HG03175 (cell line): ENCODE measurements at regions not wholly inside any gene's neighbourhood (a gene's known extent, or its start where the extent isn't known, plus 50 kb on each side); places are given as distances from the start of the nearest gene placed in this dataset.
"Not testable (repeated sequence)": the region's sequence is repeated elsewhere in the genome, so short reads cannot be mapped to it uniquely, and the experiment has no call there.

Experiments used
- ATAC-seq: cut with Tn5 transposase; IDR thresholded peaks from one replicate; pipeline ENCODE4 v1.9.1; 2021; ENCODE audit warnings: mild to moderate bottlenecking, moderate library complexity; ENCODE audit not compliant: unreplicated experiment

- no peak for ATAC-seq
Observed at GRCh38 chr2:125681976-125682805, 973.8 kb upstream of the GYPC start.

GRCh38 chr2:125684256-125684655 lies 971.7 kb upstream of the GYPC start:
- ATAC-seq: no peak

GRCh38 chr2:125684932-125685331 lies 971.0 kb upstream of the GYPC start:
- no peak for ATAC-seq

- no peak for ATAC-seq
Observed at GRCh38 chr2:125696560-125696959, 959.4 kb upstream of the GYPC start.

GRCh38 chr2:125698280-125698679 lies 957.7 kb upstream of the GYPC start:
- ATAC-seq: no peak

GRCh38 chr2:125701070-125701469 lies 954.9 kb upstream of the GYPC start:
- no peak for ATAC-seq

GRCh38 chr2:125707611-125708010 lies 948.3 kb upstream of the GYPC start:
- no peak for ATAC-seq

GRCh38 chr2:125710561-125710960 lies 945.4 kb upstream of the GYPC start:
- ATAC-seq: no peak

- no peak for ATAC-seq
Observed at GRCh38 chr2:125711075-125711474, 944.9 kb upstream of the GYPC start.

GRCh38 chr2:125713533-125713932 lies 942.4 kb upstream of the GYPC start:
- ATAC-seq: no peak

GRCh38 chr2:125721072-125721721 lies 934.8 kb upstream of the GYPC start:
- no peak for ATAC-seq

GRCh38 chr2:125730921-125731320 lies 925.0 kb upstream of the GYPC start:
- no peak for ATAC-seq

- no peak for ATAC-seq
Observed at GRCh38 chr2:125736306-125736705, 919.7 kb upstream of the GYPC start.

GRCh38 chr2:125745514-125745913 lies 910.4 kb upstream of the GYPC start:
- no peak for ATAC-seq

GRCh38 chr2:125746321-125747164 lies 909.4 kb upstream of the GYPC start:
- no peak for ATAC-seq

GRCh38 chr2:125747165-125747425 lies 908.9 kb upstream of the GYPC start:
- ATAC-seq: no peak

- no peak for ATAC-seq
Observed at GRCh38 chr2:125756431-125756830, 899.5 kb upstream of the GYPC start.

GRCh38 chr2:125796784-125797183 lies 859.2 kb upstream of the GYPC start:
- no peak for ATAC-seq

- no peak for ATAC-seq
Observed at GRCh38 chr2:125797192-125797591, 858.8 kb upstream of the GYPC start.

GRCh38 chr2:125822746-125823145 lies 833.2 kb upstream of the GYPC start:
- ATAC-seq: no peak

GRCh38 chr2:125825781-125826180 lies 830.2 kb upstream of the GYPC start:
- not testable (repeated sequence) for ATAC-seq

- ATAC-seq: no peak
Observed at GRCh38 chr2:125837128-125837527, 818.8 kb upstream of the GYPC start.
